ENCODE measurements at regions not wholly inside any gene's neighbourhood (a gene's known extent, or its start where the extent isn't known, plus 50 kb on each side); places are given as distances from the start of the nearest gene placed in this dataset.
"Not testable (repeated sequence)": the region's sequence is repeated elsewhere in the genome, so short reads cannot be mapped to it uniquely, and the experiment has no call there.

- no peaks in the 10 kb centered on the region for H3K4me1 ChIP-seq (ENCODE audit: control insufficient read depth in 3 of 3, insufficient read depth in 2 of 3, low read depth in 1 of 3, low read length in 2 of 3)
- H3K9me3 ChIP-seq (ENCODE audit: control insufficient read depth in 2 of 2, insufficient read depth in 1 of 2, low read depth in 1 of 2, low read length in 1 of 2), result no peaks in the 10 kb centered on the region
- DNase-seq, result no peak
- 62 to 78% (median 74%) methylated on average over 3 of the region's 3 CpGs for WGBS, 3 donors
- FAIRE-seq, result no peak
- peaks cover 0 to 4% (median 0%) of the 10 kb centered on the region in 3 donors for H3K27me3 ChIP-seq (ENCODE audit: control insufficient read depth in 3 of 3, insufficient read depth in 3 of 3, low read length in 3 of 3)
- no peaks in the 10 kb centered on the region for H3K36me3 ChIP-seq (ENCODE audit: control insufficient read depth in 3 of 3, insufficient read depth in 2 of 3, low read depth in 1 of 3, low read length in 3 of 3)
- no peak overlapping the region for H3K4me3 ChIP-seq (ENCODE audit: low read depth in 1 of 3, low read length in 3 of 3)
- no peak overlapping the region for H3K27ac ChIP-seq (ENCODE audit: low read depth in 1 of 3, low read length in 2 of 3)
Measured at GRCh38 chr1:38657207-38657840, 202.2 kb downstream of the RRAGC start.

- Histone ChIP-seq H3K9me3 (ENCODE audit: control insufficient read depth in 2 of 2, insufficient read depth in 1 of 2, low read depth in 1 of 2, low read length in 1 of 2) (no peaks in the 10 kb centered on the region), H3K4me3 (ENCODE audit: low read depth in 1 of 3, low read length in 3 of 3) (no peak overlapping the region), H3K36me3 (ENCODE audit: control insufficient read depth in 3 of 3, insufficient read depth in 2 of 3, low read depth in 1 of 3, low read length in 3 of 3) (no peaks in the 10 kb centered on the region), H3K27ac (ENCODE audit: low read depth in 1 of 3, low read length in 2 of 3) (no peak overlapping the region), H3K4me1 (ENCODE audit: control insufficient read depth in 3 of 3, insufficient read depth in 2 of 3, low read depth in 1 of 3, low read length in 2 of 3) (no peaks in the 10 kb centered on the region), H3K27me3 (ENCODE audit: control insufficient read depth in 3 of 3, insufficient read depth in 3 of 3, low read length in 3 of 3) (peaks cover 0 to 4% (median 0%) of the 10 kb centered on the region in 3 donors)
- FAIRE-seq (no peak), DNase-seq (no peak)
- WGBS, 3 donors, result 44 to 61% (median 50%) methylated on average over 4 of the region's 4 CpGs
Measured at GRCh38 chr1:38656726-38657125, 202.8 kb downstream of the RRAGC start.

GRCh38 chr1:38652217-38652616, 207.4 kb downstream of the RRAGC start:
- no peak overlapping the region for H3K27ac ChIP-seq (ENCODE audit: low read depth in 1 of 3, low read length in 2 of 3)
- peaks cover 0 to 3% (median 2%) of the 10 kb centered on the region in 3 donors for H3K27me3 ChIP-seq (ENCODE audit: control insufficient read depth in 3 of 3, insufficient read depth in 3 of 3, low read length in 3 of 3)
- H3K4me1 ChIP-seq (ENCODE audit: control insufficient read depth in 3 of 3, insufficient read depth in 2 of 3, low read depth in 1 of 3, low read length in 2 of 3), result no peaks in the 10 kb centered on the region
- H3K9me3 ChIP-seq (ENCODE audit: control insufficient read depth in 2 of 2, insufficient read depth in 1 of 2, low read depth in 1 of 2, low read length in 1 of 2), result no peaks in the 10 kb centered on the region
- no peak for DNase-seq
- no peak for FAIRE-seq
- WGBS, 3 donors, result 82 to 90% (median 89%) methylated on average over 1 of the region's 1 CpG
- H3K4me3 ChIP-seq (ENCODE audit: low read depth in 1 of 3, low read length in 3 of 3), result no peak overlapping the region
- no peaks in the 10 kb centered on the region for H3K36me3 ChIP-seq (ENCODE audit: control insufficient read depth in 3 of 3, insufficient read depth in 2 of 3, low read depth in 1 of 3, low read length in 3 of 3)

- FAIRE-seq (no peak), DNase-seq (no peak)
- H3K36me3 ChIP-seq (ENCODE audit: control insufficient read depth in 3 of 3, insufficient read depth in 2 of 3, low read depth in 1 of 3, low read length in 3 of 3), result no peaks in the 10 kb centered on the region
- H3K27me3 ChIP-seq (ENCODE audit: control insufficient read depth in 3 of 3, insufficient read depth in 3 of 3, low read length in 3 of 3), result peaks cover 0 to 3% (median 2%) of the 10 kb centered on the region in 3 donors
- H3K9me3 ChIP-seq (ENCODE audit: control insufficient read depth in 2 of 2, insufficient read depth in 1 of 2, low read depth in 1 of 2, low read length in 1 of 2), result no peaks in the 10 kb centered on the region
- no peak overlapping the region for H3K4me3 ChIP-seq (ENCODE audit: low read depth in 1 of 3, low read length in 3 of 3)
- H3K27ac ChIP-seq (ENCODE audit: low read depth in 1 of 3, low read length in 2 of 3), result no peak overlapping the region
- no peaks in the 10 kb centered on the region for H3K4me1 ChIP-seq (ENCODE audit: control insufficient read depth in 3 of 3, insufficient read depth in 2 of 3, low read depth in 1 of 3, low read length in 2 of 3)
- WGBS, 3 donors, result 51 to 77% (median 59%) methylated on average over 8 of the region's 8 CpGs
Measured at GRCh38 chr1:38651669-38652068, 207.9 kb downstream of the RRAGC start.

GRCh38 chr1:38648417-38648816, 211.2 kb downstream of the RRAGC start:
- DNase-seq (no peak), FAIRE-seq (no peak)
- Histone ChIP-seq H3K4me3 (ENCODE audit: low read depth in 1 of 3, low read length in 3 of 3) (no peak overlapping the region), H3K27ac (ENCODE audit: low read depth in 1 of 3, low read length in 2 of 3) (no peak overlapping the region), H3K27me3 (ENCODE audit: control insufficient read depth in 3 of 3, insufficient read depth in 3 of 3, low read length in 3 of 3) (peaks cover 0 to 3% (median 2%) of the 10 kb centered on the region in 3 donors), H3K4me1 (ENCODE audit: control insufficient read depth in 3 of 3, insufficient read depth in 2 of 3, low read depth in 1 of 3, low read length in 2 of 3) (no peaks in the 10 kb centered on the region), H3K9me3 (ENCODE audit: control insufficient read depth in 2 of 2, insufficient read depth in 1 of 2, low read depth in 1 of 2, low read length in 1 of 2) (no peaks in the 10 kb centered on the region), H3K36me3 (ENCODE audit: control insufficient read depth in 3 of 3, insufficient read depth in 2 of 3, low read depth in 1 of 3, low read length in 3 of 3) (no peaks in the 10 kb centered on the region)
- 77 to 84% (median 83%) methylated on average over 6 of the region's 6 CpGs for WGBS, 3 donors

GRCh38 chr1:38647341-38647740, 212.2 kb downstream of the RRAGC start:
- not testable (repeated sequence) for DNase-seq; H3K9me3 ChIP-seq (ENCODE audit: control insufficient read depth in 2 of 2, insufficient read depth in 1 of 2, low read depth in 1 of 2, low read length in 1 of 2); H3K27me3 ChIP-seq (ENCODE audit: control insufficient read depth in 3 of 3, insufficient read depth in 3 of 3, low read length in 3 of 3); H3K27ac ChIP-seq (ENCODE audit: low read depth in 1 of 3, low read length in 2 of 3); H3K36me3 ChIP-seq (ENCODE audit: control insufficient read depth in 3 of 3, insufficient read depth in 2 of 3, low read depth in 1 of 3, low read length in 3 of 3); H3K4me3 ChIP-seq (ENCODE audit: low read depth in 1 of 3, low read length in 3 of 3); FAIRE-seq; H3K4me1 ChIP-seq (ENCODE audit: control insufficient read depth in 3 of 3, insufficient read depth in 2 of 3, low read depth in 1 of 3, low read length in 2 of 3)
- 95 to 97% (median 96%) methylated on average over 25 to 34 of the region's 34 CpGs for WGBS, 3 donors

GRCh38 chr1:38644092-38644491, 215.5 kb downstream of the RRAGC start:
- FAIRE-seq (no peak), DNase-seq (no peak)
- H3K27me3 ChIP-seq (ENCODE audit: control insufficient read depth in 3 of 3, insufficient read depth in 3 of 3, low read length in 3 of 3), result peaks cover 0 to 5% (median 0%) of the 10 kb centered on the region in 3 donors
- no peak overlapping the region for H3K4me3 ChIP-seq (ENCODE audit: low read depth in 1 of 3, low read length in 3 of 3)
- H3K27ac ChIP-seq (ENCODE audit: low read depth in 1 of 3, low read length in 2 of 3), result no peak overlapping the region
- no peaks in the 10 kb centered on the region for H3K36me3 ChIP-seq (ENCODE audit: control insufficient read depth in 3 of 3, insufficient read depth in 2 of 3, low read depth in 1 of 3, low read length in 3 of 3)
- no peaks in the 10 kb centered on the region for H3K4me1 ChIP-seq (ENCODE audit: control insufficient read depth in 3 of 3, insufficient read depth in 2 of 3, low read depth in 1 of 3, low read length in 2 of 3)
- H3K9me3 ChIP-seq (ENCODE audit: control insufficient read depth in 2 of 2, insufficient read depth in 1 of 2, low read depth in 1 of 2, low read length in 1 of 2), result no peaks in the 10 kb centered on the region
- WGBS, 3 donors, result 90 to 95% (median 93%) methylated on average over 8 of the region's 8 CpGs

- Histone ChIP-seq H3K27me3 (ENCODE audit: control insufficient read depth in 3 of 3, insufficient read depth in 3 of 3, low read length in 3 of 3) (peaks cover 0 to 5% (median 0%) of the 10 kb centered on the region in 3 donors), H3K4me3 (ENCODE audit: low read depth in 1 of 3, low read length in 3 of 3) (no peak overlapping the region), H3K4me1 (ENCODE audit: control insufficient read depth in 3 of 3, insufficient read depth in 2 of 3, low read depth in 1 of 3, low read length in 2 of 3) (no peaks in the 10 kb centered on the region), H3K36me3 (ENCODE audit: control insufficient read depth in 3 of 3, insufficient read depth in 2 of 3, low read depth in 1 of 3, low read length in 3 of 3) (no peaks in the 10 kb centered on the region), H3K9me3 (ENCODE audit: control insufficient read depth in 2 of 2, insufficient read depth in 1 of 2, low read depth in 1 of 2, low read length in 1 of 2) (no peaks in the 10 kb centered on the region), H3K27ac (ENCODE audit: low read depth in 1 of 3, low read length in 2 of 3) (no peak overlapping the region)
- DNase-seq (no peak), FAIRE-seq (no peak)
- 82 to 90% (median 90%) methylated on average over 7 of the region's 7 CpGs for WGBS, 3 donors
Measured at GRCh38 chr1:38641661-38642060, 217.9 kb downstream of the RRAGC start.

- Histone ChIP-seq H3K36me3 (ENCODE audit: control insufficient read depth in 3 of 3, insufficient read depth in 2 of 3, low read depth in 1 of 3, low read length in 3 of 3) (no peaks in the 10 kb centered on the region), H3K27ac (ENCODE audit: low read depth in 1 of 3, low read length in 2 of 3) (no peak overlapping the region), H3K27me3 (ENCODE audit: control insufficient read depth in 3 of 3, insufficient read depth in 3 of 3, low read length in 3 of 3) (peaks cover 0 to 8% (median 0%) of the 10 kb centered on the region in 3 donors), H3K4me1 (ENCODE audit: control insufficient read depth in 3 of 3, insufficient read depth in 2 of 3, low read depth in 1 of 3, low read length in 2 of 3) (no peaks in the 10 kb centered on the region), H3K9me3 (ENCODE audit: control insufficient read depth in 2 of 2, insufficient read depth in 1 of 2, low read depth in 1 of 2, low read length in 1 of 2) (no peaks in the 10 kb centered on the region), H3K4me3 (ENCODE audit: low read depth in 1 of 3, low read length in 3 of 3) (no peak overlapping the region)
- 71 to 79% (median 73%) methylated on average over 4 of the region's 4 CpGs for WGBS, 3 donors
- FAIRE-seq, result no peak
- DNase-seq, result no peak
Measured at GRCh38 chr1:38640371-38640770, 219.2 kb downstream of the RRAGC start.

All from small intestine (tissue), 7 donors.